Sigmoid colon (tissue), 4 donors: ENCODE measurements at regions not wholly inside any gene's neighbourhood (a gene's known extent, or its start where the extent isn't known, plus 50 kb on each side); places are given as distances from the start of the nearest gene placed in this dataset.

ENCODE experiments used
- CTCF ChIP-seq, 4 experiments: fragments of 450-650 bp in 3 of 4; fragments of 200-600 bp in 1 of 4; IDR thresholded peaks; one replicate each; pipeline ENCODE4 v1.5.1; 2016 to 2019; ENCODE audit warnings: antibody characterized with exemption in 4 of 4, mild to moderate bottlenecking in 3 of 4, moderate library complexity in 2 of 4
- EP300 ChIP-seq, 4 donors: sonication (generic); formaldehyde crosslinking; IDR thresholded peaks; one replicate each; pipeline ENCODE4 v1.6.1; 2017; ENCODE audit warnings: antibody characterized with exemption in 4 of 4
- POLR2A ChIP-seq, 2 donors: fragments of 450-650 bp; IDR thresholded peaks; one replicate each; pipeline ENCODE4 v1.6.1; 2016; ENCODE audit warnings: antibody characterized with exemption in 2 of 2, mild to moderate bottlenecking in 2 of 2, moderate library complexity in 2 of 2

- TF ChIP-seq POLR2A (IDR thresholded peaks at IDR 0.05) (no peak), CTCF (IDR thresholded peaks at IDR 0.05) (no peak), EP300 (IDR thresholded peaks at IDR 0.05) (no peak)
Observed at GRCh38 chrX:97728215-97728614, 844.5 kb downstream of the RPA4 start.
